ENCODE measurements at regions not wholly inside any gene's neighbourhood (a gene's known extent, or its start where the extent isn't known, plus 50 kb on each side); places are given as distances from the start of the nearest gene placed in this dataset.

DNA sequence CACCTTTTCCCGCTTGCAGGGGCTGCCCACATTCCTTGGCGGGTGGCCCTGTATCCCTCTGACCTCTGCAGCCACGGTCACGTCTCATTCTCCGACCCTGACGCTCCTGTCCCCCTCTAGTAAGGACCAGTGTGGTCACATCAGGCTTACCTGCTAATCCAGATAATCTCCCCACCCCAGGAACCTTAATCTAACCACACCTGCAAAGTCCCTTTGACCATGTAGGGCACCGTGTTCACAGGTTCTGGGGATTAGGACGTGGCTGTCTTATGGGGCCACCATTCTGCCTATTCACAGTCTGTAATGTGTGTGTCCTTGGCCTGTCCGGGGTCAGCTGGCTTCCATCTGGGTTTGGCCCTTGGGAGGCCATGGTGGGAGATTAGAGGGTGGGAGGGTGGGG is 368.9 kb downstream of the AACS start:
- TF ChIP-seq CTCF (conservative IDR thresholded peaks at IDR 0.05; ENCODE audit: low read depth in 2 of 2), result no peak
- TF ChIP-seq, protein P1, sequence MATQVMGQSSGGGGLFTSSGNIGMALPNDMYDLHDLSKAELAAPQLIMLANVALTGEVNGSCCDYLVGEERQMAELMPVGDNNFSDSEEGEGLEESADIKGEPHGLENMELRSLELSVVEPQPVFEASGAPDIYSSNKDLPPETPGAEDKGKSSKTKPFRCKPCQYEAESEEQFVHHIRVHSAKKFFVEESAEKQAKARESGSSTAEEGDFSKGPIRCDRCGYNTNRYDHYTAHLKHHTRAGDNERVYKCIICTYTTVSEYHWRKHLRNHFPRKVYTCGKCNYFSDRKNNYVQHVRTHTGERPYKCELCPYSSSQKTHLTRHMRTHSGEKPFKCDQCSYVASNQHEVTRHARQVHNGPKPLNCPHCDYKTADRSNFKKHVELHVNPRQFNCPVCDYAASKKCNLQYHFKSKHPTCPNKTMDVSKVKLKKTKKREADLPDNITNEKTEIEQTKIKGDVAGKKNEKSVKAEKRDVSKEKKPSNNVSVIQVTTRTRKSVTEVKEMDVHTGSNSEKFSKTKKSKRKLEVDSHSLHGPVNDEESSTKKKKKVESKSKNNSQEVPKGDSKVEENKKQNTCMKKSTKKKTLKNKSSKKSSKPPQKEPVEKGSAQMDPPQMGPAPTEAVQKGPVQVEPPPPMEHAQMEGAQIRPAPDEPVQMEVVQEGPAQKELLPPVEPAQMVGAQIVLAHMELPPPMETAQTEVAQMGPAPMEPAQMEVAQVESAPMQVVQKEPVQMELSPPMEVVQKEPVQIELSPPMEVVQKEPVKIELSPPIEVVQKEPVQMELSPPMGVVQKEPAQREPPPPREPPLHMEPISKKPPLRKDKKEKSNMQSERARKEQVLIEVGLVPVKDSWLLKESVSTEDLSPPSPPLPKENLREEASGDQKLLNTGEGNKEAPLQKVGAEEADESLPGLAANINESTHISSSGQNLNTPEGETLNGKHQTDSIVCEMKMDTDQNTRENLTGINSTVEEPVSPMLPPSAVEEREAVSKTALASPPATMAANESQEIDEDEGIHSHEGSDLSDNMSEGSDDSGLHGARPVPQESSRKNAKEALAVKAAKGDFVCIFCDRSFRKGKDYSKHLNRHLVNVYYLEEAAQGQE (IDR thresholded peaks at IDR 0.05; ENCODE audit: unreplicated experiment), result no peak
